ENCODE measurements at regions not wholly inside any gene's neighbourhood (a gene's known extent, or its start where the extent isn't known, plus 50 kb on each side); places are given as distances from the start of the nearest gene placed in this dataset.

GRCh38 chr7:67519171-67519570 is 522.5 kb downstream of the TYW1 start:
- TF ChIP-seq CTCF (IDR thresholded peaks at IDR 0.05), result no peak
- H3K27me3 ChIP-seq, result no peaks in the 10 kb centered on the region
- H3K4me1 ChIP-seq, result peaks cover 0 to 17% of the 10 kb centered on the region in 2 donors
- no peak for DNase-seq (ENCODE audit: low spot score)
- peaks cover 0 to 10% of the 10 kb centered on the region in 2 donors for H3K9me3 ChIP-seq
- no peak overlapping the region for H3K27ac ChIP-seq
- H3K4me3 ChIP-seq, result no peak overlapping the region
- H3K36me3 ChIP-seq, result no peaks in the 10 kb centered on the region

- TF ChIP-seq CTCF (IDR thresholded peaks at IDR 0.05), result no peak
- DNase-seq (ENCODE audit: low spot score), result no peak
- H3K9me3 ChIP-seq, result no peaks in the 10 kb centered on the region
- H3K4me3 ChIP-seq, result no peak overlapping the region
- H3K4me1 ChIP-seq, result peaks cover 0 to 17% of the 10 kb centered on the region in 2 donors
- H3K27ac ChIP-seq, result no peak overlapping the region
- no peaks in the 10 kb centered on the region for H3K27me3 ChIP-seq
- no peaks in the 10 kb centered on the region for H3K36me3 ChIP-seq
Observed at GRCh38 chr7:67522504-67522903, 525.9 kb downstream of the TYW1 start.

GRCh38 chr7:67523713-67524112 is 527.1 kb downstream of the TYW1 start:
- peaks cover 0 to 7% of the 10 kb centered on the region in 2 donors for H3K4me1 ChIP-seq
- no peaks in the 10 kb centered on the region for H3K27me3 ChIP-seq
- no peak overlapping the region for H3K27ac ChIP-seq
- H3K4me3 ChIP-seq, result no peak overlapping the region
- no peaks in the 10 kb centered on the region for H3K36me3 ChIP-seq
- no peak for TF ChIP-seq CTCF (IDR thresholded peaks at IDR 0.05)
- no peaks in the 10 kb centered on the region for H3K9me3 ChIP-seq
- no peak for DNase-seq (ENCODE audit: low spot score)

- no peak overlapping the region for H3K27ac ChIP-seq
- DNase-seq (ENCODE audit: low spot score), result no peak
- no peak for TF ChIP-seq CTCF (IDR thresholded peaks at IDR 0.05)
- H3K36me3 ChIP-seq, result no peaks in the 10 kb centered on the region
- no peaks in the 10 kb centered on the region for H3K9me3 ChIP-seq
- H3K27me3 ChIP-seq, result no peaks in the 10 kb centered on the region
- no peak overlapping the region for H3K4me3 ChIP-seq
- no peaks in the 10 kb centered on the region for H3K4me1 ChIP-seq
Observed at GRCh38 chr7:67525588-67525987, 529.0 kb downstream of the TYW1 start.

- Histone ChIP-seq H3K4me3 (no peak overlapping the region), H3K36me3 (no peaks in the 10 kb centered on the region), H3K27ac (no peak overlapping the region), H3K27me3 (no peaks in the 10 kb centered on the region), H3K4me1 (no peaks in the 10 kb centered on the region), H3K9me3 (peaks cover 0 to 12% of the 10 kb centered on the region in 2 donors)
- TF ChIP-seq CTCF (IDR thresholded peaks at IDR 0.05), result no peak
- DNase-seq (ENCODE audit: low spot score), result no peak
Observed at GRCh38 chr7:67535241-67535989, 538.8 kb downstream of the TYW1 start.

- no peaks in the 10 kb centered on the region for H3K27me3 ChIP-seq
- no peaks in the 10 kb centered on the region for H3K4me1 ChIP-seq
- no peak for DNase-seq (ENCODE audit: low spot score)
- no peak overlapping the region for H3K4me3 ChIP-seq
- no peak for TF ChIP-seq CTCF (IDR thresholded peaks at IDR 0.05)
- H3K9me3 ChIP-seq, result no peaks in the 10 kb centered on the region
- no peak overlapping the region for H3K27ac ChIP-seq
- no peaks in the 10 kb centered on the region for H3K36me3 ChIP-seq
Observed at GRCh38 chr7:67542916-67543315, 546.3 kb downstream of the TYW1 start.
